HCT116 (cell line): ENCODE measurements at regions not wholly inside any gene's neighbourhood (a gene's known extent, or its start where the extent isn't known, plus 50 kb on each side); places are given as distances from the start of the nearest gene placed in this dataset.

ENCODE experiments used
- ATAC-seq: fragments of 200-7000 bp; cut with Tn5 transposase; 2 replicates; pipeline ENCODE4 v1.9.1; 2020; ENCODE audit warnings: mild to moderate bottlenecking, moderate library complexity
- BruUV-seq: library from RNA; stranded (reverse); fragments of 400-500 nt; replicated peaks from 2 replicates; lab custom pipeline; 2021; lab: Mats Ljungman, UMichigan
- CTCF ChIA-PET: fragments of 300-600 bp; sonication (Branson Sonifier 250); formaldehyde crosslinking; loops from one replicate; lab custom pipeline; 2021; ENCODE audit warnings: antibody characterized with exemption; lab: Charles Lee
- POLR2A ChIA-PET: fragments of 300-600, 350-600 bp; sonication (Branson Sonifier 250); formaldehyde crosslinking; loops from one replicate; lab custom pipeline; 2021; ENCODE audit warnings: antibody characterized with exemption; lab: Charles Lee
- RAD21 ChIA-PET, 2 experiments: fragments of 300-600 bp; sonication (Branson Sonifier 250); formaldehyde crosslinking; loops; one replicate each; lab custom pipeline; 2023; ENCODE audit warnings: low total read pairs in 2 of 2; ENCODE audit not compliant: uncharacterized antibody in 2 of 2, unreplicated experiment in 2 of 2, low non-redundant PET in 1 of 2; lab: Charles Lee
- DNase-seq: peaks from one replicate; pipeline ENCODE4 v3.0.0-alpha.2; 2010; ENCODE audit warnings: low read depth, low spot score
- H2AFZ ChIP-seq: fragments of 200-600 bp; shearing (Covaris generic), sonication (generic); 2 replicates; pipeline ENCODE4 v1.6.1; 2017; ENCODE audit warnings: low read depth, mixed run types, mixed read lengths, antibody characterized with exemption, low read length; ENCODE audit not compliant: poor library complexity, severe bottlenecking
- H3K27ac ChIP-seq: 2 replicates; pipeline ENCODE4 v1.5.1; 2012; ENCODE audit warnings: low read depth, low read length
- H3K27me3 ChIP-seq: fragments of 200-600 bp; sonication (generic); 2 replicates; pipeline ENCODE4 v1.6.1; 2016; ENCODE audit warnings: mixed run types, low read length, mixed read lengths; ENCODE audit not compliant: insufficient read depth
- H3K36me3 ChIP-seq, 2 experiments: fragments of 200-500 bp in 1 of 2; fragments of 200-600 bp in 1 of 2; sonication (Bioruptor generic) in 1 of 2; sonication (generic) in 1 of 2; 2 replicates each; pipeline versions ENCODE4 v1.5.1 to v1.6.1; 2014 to 2016; ENCODE audit warnings: low read length in 2 of 2, inconsistent platforms in 1 of 2, mixed read lengths in 1 of 2, mixed run types in 1 of 2; ENCODE audit not compliant: insufficient read depth in 2 of 2, control insufficient read depth in 1 of 2
- H3K4me1 ChIP-seq, 2 experiments: fragments of 200-600 bp in 1 of 2; sonication (generic) in 1 of 2; 2 replicates each; pipeline versions ENCODE4 v1.5.1 to v1.6.1; 2012 to 2017; ENCODE audit warnings: low read length in 2 of 2, inconsistent platforms in 1 of 2, mild to moderate bottlenecking in 1 of 2, mixed read lengths in 1 of 2, mixed run types in 1 of 2, moderate library complexity in 1 of 2; ENCODE audit not compliant: insufficient read depth in 2 of 2, control insufficient read depth in 1 of 2
- H3K4me2 ChIP-seq: fragments of 200-600 bp; sonication (generic); 2 replicates; pipeline ENCODE4 v1.6.1; 2017; ENCODE audit warnings: mixed run types, low read length, mixed read lengths
- H3K4me3 ChIP-seq, 2 experiments: fragments of 200-600 bp in 1 of 2; sonication (generic) in 1 of 2; replicated peaks in 1 of 2; 2 replicates each; pipeline ENCODE4 v1.5.1; 2011 to 2016; ENCODE audit warnings: low read length in 2 of 2, control low read depth in 1 of 2, low read depth in 1 of 2, mild to moderate bottlenecking in 1 of 2, mixed read lengths in 1 of 2, mixed run types in 1 of 2
- H3K79me2 ChIP-seq: fragments of 200-600 bp; sonication (generic); 2 replicates; pipeline ENCODE4 v1.6.1; 2017; ENCODE audit warnings: mild to moderate bottlenecking, mixed run types, low read length, moderate library complexity, mixed read lengths; ENCODE audit not compliant: insufficient read depth
- H3K9ac ChIP-seq: fragments of 200-600 bp; sonication (generic); 2 replicates; pipeline ENCODE4 v1.6.1; 2016; ENCODE audit warnings: low read length, mixed read lengths
- H3K9me2 ChIP-seq: fragments of 200-600 bp; sonication (generic), shearing (Covaris generic); 2 replicates; pipeline ENCODE4 v1.6.1; 2017; ENCODE audit warnings: mixed run types, mild to moderate bottlenecking, moderate library complexity; ENCODE audit not compliant: insufficient read depth
- H3K9me3 ChIP-seq, 2 experiments: fragments of 200-500 bp in 1 of 2; fragments of 200-600 bp in 1 of 2; sonication (Bioruptor generic) in 1 of 2; sonication (generic) in 1 of 2; 2 replicates each; pipeline ENCODE4 v1.6.1; 2014 to 2017; ENCODE audit warnings: low read length in 2 of 2, mixed read lengths in 2 of 2, inconsistent platforms in 1 of 2, low read depth in 1 of 2, mild to moderate bottlenecking in 1 of 2, mixed run types in 1 of 2, moderate library complexity in 1 of 2; ENCODE audit not compliant: control insufficient read depth in 1 of 2, insufficient read depth in 1 of 2
- H4K20me1 ChIP-seq: fragments of 200-600 bp; sonication (generic), shearing (Covaris generic); 2 replicates; pipeline ENCODE4 v1.6.1; 2017; ENCODE audit warnings: mixed run types, mild to moderate bottlenecking, moderate library complexity; ENCODE audit not compliant: insufficient read depth
- CBX3 ChIP-seq: IDR thresholded peaks from 2 replicates; pipeline ENCODE4 v1.6.1; 2012; ENCODE audit warnings: low read depth
- CEBPB ChIP-seq: IDR thresholded peaks from 2 replicates; pipeline ENCODE4 v1.6.1; 2012; ENCODE audit warnings: low read depth
- EGR1 ChIP-seq: IDR thresholded peaks from 2 replicates; pipeline ENCODE4 v1.6.1; 2012; ENCODE audit warnings: low read depth
- ELF1 ChIP-seq: IDR thresholded peaks from 2 replicates; pipeline ENCODE4 v1.6.1; 2012; ENCODE audit warnings: low read depth, borderline replicate concordance
- EZH2 ChIP-seq: fragments of 200-600 bp; sonication (generic); IDR thresholded peaks from 2 replicates; pipeline ENCODE4 v1.6.1; 2017; ENCODE audit warnings: antibody characterized with exemption, mixed run types
- EZH2phosphoT487 ChIP-seq: fragments of 200-600 bp; IDR thresholded peaks from 2 replicates; pipeline ENCODE4 v1.6.1; 2018; ENCODE audit warnings: antibody characterized with exemption, borderline replicate concordance
- JUND ChIP-seq: IDR thresholded peaks from 2 replicates; pipeline ENCODE4 v1.6.1; 2012
- MAX ChIP-seq: IDR thresholded peaks from 2 replicates; pipeline ENCODE4 v1.6.1; 2012
- POLR2A ChIP-seq: IDR thresholded peaks from 2 replicates; pipeline ENCODE4 v1.7.0; 2011; ENCODE audit warnings: borderline replicate concordance; ENCODE audit not compliant: insufficient read depth, insufficient read length; ENCODE audit errors: extremely low read depth
- RAD21 ChIP-seq: IDR thresholded peaks from 2 replicates; pipeline ENCODE4 v1.6.1; 2012; ENCODE audit warnings: low read depth, mild to moderate bottlenecking
- SIN3A ChIP-seq: IDR thresholded peaks from 2 replicates; pipeline ENCODE4 v1.6.1; 2012; ENCODE audit warnings: low read depth
- TCF7L2 ChIP-seq: IDR thresholded peaks from 2 replicates; pipeline ENCODE4 v1.7.0; 2011; ENCODE audit warnings: borderline replicate concordance, inconsistent platforms; ENCODE audit not compliant: insufficient read depth, insufficient read length; ENCODE audit errors: extremely low read depth
- YY1 ChIP-seq: IDR thresholded peaks from 2 replicates; pipeline ENCODE4 v1.6.1; 2011; ENCODE audit warnings: low read length, low read depth, moderate library complexity, mild to moderate bottlenecking; ENCODE audit not compliant: insufficient replicate concordance; ENCODE audit errors: extremely low read depth
- ZFX ChIP-seq: fragments of 450-650 bp; IDR thresholded peaks from 2 replicates; pipeline ENCODE4 v1.6.1; 2017
- intact Hi-C: fragments of 100-400 bp; cut with micrococcal nuclease; formaldehyde crosslinking; loops from 2 replicates; pipeline ENCODE4 v1.10.0; 2022
- TF ChIP-seq, protein P1 (sequence below): IDR thresholded peaks from 2 replicates; pipeline ENCODE4 v1.6.1; 2012; ENCODE audit warnings: low read depth
- TF ChIP-seq, protein P2 (sequence below): IDR thresholded peaks from 2 replicates; pipeline ENCODE4 v1.6.1; 2012

- no peak for TF ChIP-seq CEBPB
- TF ChIP-seq EZH2 = no peak
Measured at GRCh38 chr2:215885536-215885935, 127.8 kb downstream of the MREG start (continued).

DNA sequence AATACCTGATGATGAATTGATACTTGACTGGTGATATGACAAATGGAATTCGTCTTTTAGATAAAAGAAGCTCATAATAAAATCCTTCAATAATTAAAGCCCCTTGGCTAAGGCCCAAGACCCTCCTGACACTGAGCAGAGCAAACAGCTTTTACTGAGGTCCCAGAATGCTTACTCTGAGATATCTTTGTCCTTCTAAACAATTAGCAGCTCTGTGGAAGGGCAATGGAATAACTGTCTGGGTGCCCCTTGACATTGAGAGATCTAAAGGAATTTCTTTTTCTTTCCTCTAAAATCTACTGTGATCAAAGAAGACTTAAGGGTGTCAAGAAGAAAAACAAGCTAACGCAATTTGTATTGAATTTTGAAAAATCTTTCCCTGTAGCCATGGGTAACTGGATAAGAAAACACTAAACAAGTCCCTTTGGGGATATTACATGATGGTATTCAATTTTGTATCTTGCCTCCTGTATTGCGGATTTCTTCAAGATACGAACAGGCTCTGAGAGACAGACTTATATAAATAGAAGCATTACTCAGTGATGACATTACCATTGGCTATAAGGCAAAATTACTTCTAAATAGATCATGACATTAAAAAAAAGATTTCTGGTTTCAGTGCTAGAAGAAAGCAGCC lies 128.8 kb downstream of the MREG start:
- H3K27ac ChIP-seq = no peak overlapping the region
- ChIA-PET RAD21 (no interaction called here), POLR2A (no interaction called here), CTCF (no interaction called here)
- no peaks in the 10 kb centered on the region for H3K36me3 ChIP-seq
- H3K4me2 ChIP-seq = no peak overlapping the region
- H3K9me2 ChIP-seq = no peaks in the 10 kb centered on the region
- DNase-seq (no peak), ATAC-seq (no peak)
- H3K4me1 ChIP-seq = peaks cover 0 to 5% of the 10 kb centered on the region in 2 experiments; a peak in 1 of 4 replicates
- TF ChIP-seq POLR2A (no peak), EZH2 (no peak), EZH2phosphoT487 (no peak), ZFX (no peak), MAX (no peak), EGR1 (no peak), CEBPB (no peak), CBX3 (no peak), JUND (no peak), SIN3A (no peak), TCF7L2 (no peak), ELF1 (no peak), YY1 (no peak), RAD21 (no peak)
- TF ChIP-seq, protein P1, sequence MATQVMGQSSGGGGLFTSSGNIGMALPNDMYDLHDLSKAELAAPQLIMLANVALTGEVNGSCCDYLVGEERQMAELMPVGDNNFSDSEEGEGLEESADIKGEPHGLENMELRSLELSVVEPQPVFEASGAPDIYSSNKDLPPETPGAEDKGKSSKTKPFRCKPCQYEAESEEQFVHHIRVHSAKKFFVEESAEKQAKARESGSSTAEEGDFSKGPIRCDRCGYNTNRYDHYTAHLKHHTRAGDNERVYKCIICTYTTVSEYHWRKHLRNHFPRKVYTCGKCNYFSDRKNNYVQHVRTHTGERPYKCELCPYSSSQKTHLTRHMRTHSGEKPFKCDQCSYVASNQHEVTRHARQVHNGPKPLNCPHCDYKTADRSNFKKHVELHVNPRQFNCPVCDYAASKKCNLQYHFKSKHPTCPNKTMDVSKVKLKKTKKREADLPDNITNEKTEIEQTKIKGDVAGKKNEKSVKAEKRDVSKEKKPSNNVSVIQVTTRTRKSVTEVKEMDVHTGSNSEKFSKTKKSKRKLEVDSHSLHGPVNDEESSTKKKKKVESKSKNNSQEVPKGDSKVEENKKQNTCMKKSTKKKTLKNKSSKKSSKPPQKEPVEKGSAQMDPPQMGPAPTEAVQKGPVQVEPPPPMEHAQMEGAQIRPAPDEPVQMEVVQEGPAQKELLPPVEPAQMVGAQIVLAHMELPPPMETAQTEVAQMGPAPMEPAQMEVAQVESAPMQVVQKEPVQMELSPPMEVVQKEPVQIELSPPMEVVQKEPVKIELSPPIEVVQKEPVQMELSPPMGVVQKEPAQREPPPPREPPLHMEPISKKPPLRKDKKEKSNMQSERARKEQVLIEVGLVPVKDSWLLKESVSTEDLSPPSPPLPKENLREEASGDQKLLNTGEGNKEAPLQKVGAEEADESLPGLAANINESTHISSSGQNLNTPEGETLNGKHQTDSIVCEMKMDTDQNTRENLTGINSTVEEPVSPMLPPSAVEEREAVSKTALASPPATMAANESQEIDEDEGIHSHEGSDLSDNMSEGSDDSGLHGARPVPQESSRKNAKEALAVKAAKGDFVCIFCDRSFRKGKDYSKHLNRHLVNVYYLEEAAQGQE = no peak
- TF ChIP-seq, protein P2, sequence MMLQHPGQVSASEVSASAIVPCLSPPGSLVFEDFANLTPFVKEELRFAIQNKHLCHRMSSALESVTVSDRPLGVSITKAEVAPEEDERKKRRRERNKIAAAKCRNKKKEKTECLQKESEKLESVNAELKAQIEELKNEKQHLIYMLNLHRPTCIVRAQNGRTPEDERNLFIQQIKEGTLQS = no peak
- H3K9me3 ChIP-seq = no peaks in the 10 kb centered on the region
- H3K27me3 ChIP-seq = no peaks in the 10 kb centered on the region
- H3K9ac ChIP-seq = no peak overlapping the region
- H4K20me1 ChIP-seq = no peaks in the 10 kb centered on the region
- no peak overlapping the region for H3K4me3 ChIP-seq
- no peak overlapping the region for H2AFZ ChIP-seq
- intact Hi-C loops = no loop called here
- H3K79me2 ChIP-seq = no peaks in the 10 kb centered on the region
- no TSS peak for BruUV-seq
